Parathyroid adenoma (tissue), 2 donors: ENCODE measurements at regions not wholly inside any gene's neighbourhood (a gene's known extent, or its start where the extent isn't known, plus 50 kb on each side); places are given as distances from the start of the nearest gene placed in this dataset.

ENCODE experiments used
- H2AFZ ChIP-seq: fragments of 300-600 bp; sonication (generic); one replicate; pipeline ENCODE4 v1.7.0; 2017; ENCODE audit warnings: antibody characterized with exemption, mild to moderate bottlenecking
- H3K27ac ChIP-seq: fragments of 300-600 bp; sonication (generic); one replicate; pipeline ENCODE4 v1.7.0; 2017
- H3K27me3 ChIP-seq: fragments of 300-600 bp; sonication (generic); one replicate; pipeline ENCODE4 v1.7.0; 2017; ENCODE audit warnings: low read length; ENCODE audit not compliant: control insufficient read depth, insufficient read depth
- H3K36me3 ChIP-seq: fragments of 300-600 bp; sonication (generic); one replicate; pipeline ENCODE4 v1.7.0; 2017; ENCODE audit warnings: low read length; ENCODE audit not compliant: control insufficient read depth, insufficient read depth
- H3K4me1 ChIP-seq: fragments of 300-600 bp; sonication (generic); one replicate; pipeline ENCODE4 v1.7.0; 2017; ENCODE audit warnings: control low read depth
- H3K4me2 ChIP-seq: fragments of 300-600 bp; sonication (generic); one replicate; pipeline ENCODE4 v1.7.0; 2017; ENCODE audit warnings: low read length
- H3K4me3 ChIP-seq: fragments of 300-600 bp; sonication (generic); one replicate; pipeline ENCODE4 v1.7.0; 2017; ENCODE audit warnings: low read depth, low read length
- H3K79me2 ChIP-seq: fragments of 300-600 bp; sonication (generic); one replicate; pipeline ENCODE4 v1.7.0; 2017; ENCODE audit warnings: control low read depth
- H3K9ac ChIP-seq: fragments of 300-600 bp; sonication (generic); one replicate; pipeline ENCODE4 v1.7.0; 2017; ENCODE audit warnings: mild to moderate bottlenecking
- H3K9me3 ChIP-seq: fragments of 300-600 bp; sonication (generic); one replicate; pipeline ENCODE4 v1.7.0; 2017; ENCODE audit warnings: low read length; ENCODE audit not compliant: control insufficient read depth
- TF ChIP-seq, protein P1 (sequence below): fragments of 300-600 bp; sonication (generic); IDR thresholded peaks from one replicate; pipeline ENCODE4 v1.7.0; 2017; ENCODE audit warnings: antibody characterized with exemption, mild to moderate bottlenecking
- donor health status: primary hyperparathyroidism.

GRCh38 chr2:183214680-183215079, 90.4 kb downstream of the NUP35 start:
- H3K36me3 ChIP-seq: no peaks in the 10 kb centered on the region
- H3K4me1 ChIP-seq: no peaks in the 10 kb centered on the region
- no peaks in the 10 kb centered on the region for H3K79me2 ChIP-seq
- H2AFZ ChIP-seq: no peak overlapping the region
- H3K9me3 ChIP-seq: no peaks in the 10 kb centered on the region
- H3K4me3 ChIP-seq: no peak overlapping the region
- H3K4me2 ChIP-seq: no peak overlapping the region
- TF ChIP-seq, protein P1, sequence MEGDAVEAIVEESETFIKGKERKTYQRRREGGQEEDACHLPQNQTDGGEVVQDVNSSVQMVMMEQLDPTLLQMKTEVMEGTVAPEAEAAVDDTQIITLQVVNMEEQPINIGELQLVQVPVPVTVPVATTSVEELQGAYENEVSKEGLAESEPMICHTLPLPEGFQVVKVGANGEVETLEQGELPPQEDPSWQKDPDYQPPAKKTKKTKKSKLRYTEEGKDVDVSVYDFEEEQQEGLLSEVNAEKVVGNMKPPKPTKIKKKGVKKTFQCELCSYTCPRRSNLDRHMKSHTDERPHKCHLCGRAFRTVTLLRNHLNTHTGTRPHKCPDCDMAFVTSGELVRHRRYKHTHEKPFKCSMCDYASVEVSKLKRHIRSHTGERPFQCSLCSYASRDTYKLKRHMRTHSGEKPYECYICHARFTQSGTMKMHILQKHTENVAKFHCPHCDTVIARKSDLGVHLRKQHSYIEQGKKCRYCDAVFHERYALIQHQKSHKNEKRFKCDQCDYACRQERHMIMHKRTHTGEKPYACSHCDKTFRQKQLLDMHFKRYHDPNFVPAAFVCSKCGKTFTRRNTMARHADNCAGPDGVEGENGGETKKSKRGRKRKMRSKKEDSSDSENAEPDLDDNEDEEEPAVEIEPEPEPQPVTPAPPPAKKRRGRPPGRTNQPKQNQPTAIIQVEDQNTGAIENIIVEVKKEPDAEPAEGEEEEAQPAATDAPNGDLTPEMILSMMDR: no peak
- H3K27ac ChIP-seq: no peak overlapping the region
- H3K9ac ChIP-seq: no peak overlapping the region
- no peaks in the 10 kb centered on the region for H3K27me3 ChIP-seq

DNA sequence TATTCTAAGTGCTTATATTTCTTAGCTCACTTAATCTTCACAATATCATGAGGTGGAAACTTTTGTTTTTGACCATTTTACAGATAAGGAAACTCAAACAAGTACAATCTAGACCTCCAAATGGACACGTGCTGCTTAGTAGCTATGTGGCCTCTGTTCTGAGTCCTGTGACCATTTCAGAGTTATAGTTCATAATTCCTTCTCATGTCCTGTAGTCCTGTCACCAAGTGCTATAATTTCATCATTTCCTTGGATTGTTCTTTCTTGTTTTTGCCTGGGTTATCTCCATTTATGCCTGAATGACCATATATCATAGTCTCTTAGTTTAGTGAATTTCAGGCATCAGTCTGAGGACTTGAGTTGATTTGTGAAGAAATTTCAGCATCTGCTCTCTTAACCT, 91.7 kb downstream of the NUP35 start:
- Histone ChIP-seq H3K9ac (no peak overlapping the region), H3K4me1 (no peaks in the 10 kb centered on the region), H2AFZ (no peak overlapping the region), H3K79me2 (no peaks in the 10 kb centered on the region), H3K27ac (no peak overlapping the region), H3K9me3 (no peaks in the 10 kb centered on the region), H3K27me3 (no peaks in the 10 kb centered on the region), H3K4me2 (no peak overlapping the region), H3K4me3 (no peak overlapping the region), H3K36me3 (no peaks in the 10 kb centered on the region)
- TF ChIP-seq, protein P1: no peak

DNA sequence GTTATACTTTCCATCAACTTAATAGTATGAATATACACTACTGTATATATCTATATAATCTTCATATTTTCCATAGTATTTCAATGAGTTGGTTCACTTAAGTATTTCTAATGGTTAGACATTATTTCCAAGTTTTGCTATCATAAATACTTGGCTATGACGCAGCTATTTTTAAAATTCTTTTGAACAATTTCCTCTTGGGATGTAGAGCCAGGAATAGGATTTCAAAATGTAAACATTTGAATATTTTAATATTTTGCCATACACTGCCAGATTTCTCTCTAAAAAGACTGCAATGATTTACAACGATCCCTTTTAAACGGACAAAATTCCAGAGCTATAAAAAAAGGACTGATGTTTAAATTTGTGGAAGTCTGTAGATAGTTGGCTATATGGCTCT, 95.6 kb downstream of the NUP35 start:
- TF ChIP-seq, protein P1: no peak
- no peaks in the 10 kb centered on the region for H3K9me3 ChIP-seq
- no peak overlapping the region for H3K27ac ChIP-seq
- no peaks in the 10 kb centered on the region for H3K4me1 ChIP-seq
- H2AFZ ChIP-seq: no peak overlapping the region
- no peaks in the 10 kb centered on the region for H3K27me3 ChIP-seq
- no peak overlapping the region for H3K4me3 ChIP-seq
- H3K9ac ChIP-seq: no peak overlapping the region
- H3K4me2 ChIP-seq: no peak overlapping the region
- H3K79me2 ChIP-seq: no peaks in the 10 kb centered on the region
- no peaks in the 10 kb centered on the region for H3K36me3 ChIP-seq

- Histone ChIP-seq H2AFZ (no peak overlapping the region), H3K27me3 (no peaks in the 10 kb centered on the region), H3K4me2 (no peak overlapping the region), H3K4me3 (no peak overlapping the region), H3K79me2 (no peaks in the 10 kb centered on the region), H3K27ac (no peak overlapping the region), H3K36me3 (no peaks in the 10 kb centered on the region), H3K4me1 (no peaks in the 10 kb centered on the region), H3K9me3 (no peaks in the 10 kb centered on the region), H3K9ac (no peak overlapping the region)
- TF ChIP-seq, protein P1: no peak
These were observed 98.5 kb downstream of the NUP35 start for GRCh38 chr2:183222751-183223150.

- no peak overlapping the region for H3K4me3 ChIP-seq
- no peak overlapping the region for H3K27ac ChIP-seq
- no peaks in the 10 kb centered on the region for H3K36me3 ChIP-seq
- TF ChIP-seq, protein P1: no peak
- H3K9me3 ChIP-seq: no peaks in the 10 kb centered on the region
- H3K9ac ChIP-seq: no peak overlapping the region
- H3K4me1 ChIP-seq: no peaks in the 10 kb centered on the region
- H3K79me2 ChIP-seq: no peaks in the 10 kb centered on the region
- no peak overlapping the region for H3K4me2 ChIP-seq
- H2AFZ ChIP-seq: no peak overlapping the region
- no peaks in the 10 kb centered on the region for H3K27me3 ChIP-seq
These were observed 100.7 kb downstream of the NUP35 start for GRCh38 chr2:183224948-183225347.
